ENCODE measurements at regions not wholly inside any gene's neighbourhood (a gene's known extent, or its start where the extent isn't known, plus 50 kb on each side); places are given as distances from the start of the nearest gene placed in this dataset.

DNA sequence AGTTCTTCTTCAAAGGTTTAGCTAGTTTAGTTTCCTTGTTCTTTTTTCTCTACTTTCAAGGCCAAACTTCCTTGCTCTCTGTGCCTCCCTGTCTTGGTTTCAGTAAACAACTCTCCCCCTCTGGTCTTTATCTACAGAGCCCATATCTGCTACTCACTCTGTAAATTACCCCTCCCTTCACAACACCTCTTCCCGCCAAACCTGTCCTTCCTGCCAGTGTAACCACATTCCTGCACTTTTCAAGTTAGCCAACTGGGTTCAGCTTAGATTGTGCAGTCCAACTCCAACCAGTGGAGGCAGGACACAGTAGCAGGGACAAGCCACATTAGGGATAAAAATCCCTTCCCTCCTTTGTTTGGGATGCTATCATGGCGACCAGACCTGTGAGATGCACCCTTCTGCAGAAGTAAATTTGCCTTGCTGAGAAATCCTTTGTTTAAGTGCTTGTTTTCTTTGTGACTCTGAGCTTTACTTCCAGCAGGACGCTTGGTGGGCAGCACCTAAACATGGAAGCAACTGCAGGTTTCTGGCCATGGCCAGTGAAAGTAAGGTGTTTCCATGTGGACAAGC, 706.0 kb downstream of the KCNJ3 start:
- Histone ChIP-seq H3K18ac (ENCODE audit: low read length) (no peak overlapping the region), H3K4me1 (ENCODE audit: control insufficient read depth in 2 of 2, insufficient read depth in 1 of 2, low read depth in 1 of 2, low read length in 2 of 2) (no peaks in the 10 kb centered on the region), H3K4ac (ENCODE audit: low read length) (no peak overlapping the region), H3K27me3 (ENCODE audit: control insufficient read depth in 3 of 3, insufficient read depth in 3 of 3, low read depth in 1 of 3, low read length in 3 of 3) (no peaks in the 10 kb centered on the region), H2BK12ac (ENCODE audit: low read length) (no peak overlapping the region), H4K91ac (ENCODE audit: low read depth, low read length, poor library complexity) (no peak overlapping the region), H3K14ac (ENCODE audit: low read length) (no peak overlapping the region), H3K79me1 (ENCODE audit: low read depth, low read length) (no peaks in the 10 kb centered on the region), H2BK120ac (ENCODE audit: low read depth, low read length) (no peak overlapping the region), H3K23ac (ENCODE audit: low read depth, low read length, poor library complexity) (no peak overlapping the region), H2AK5ac (ENCODE audit: low read depth, low read length) (no peak overlapping the region), H3K4me2 (ENCODE audit: insufficient read depth, low read length, poor library complexity, severe bottlenecking) (no peak overlapping the region), H3K4me3 (ENCODE audit: low read length in 2 of 2) (no peak overlapping the region), H3K27ac (replicated peaks; ENCODE audit: low read length) (no peak overlapping the region), H4K8ac (ENCODE audit: low read depth, low read length) (no peak overlapping the region), H2AFZ (ENCODE audit: low read length) (no peak overlapping the region), H3K9ac (ENCODE audit: low read depth, low read length, poor library complexity) (no peak overlapping the region), H3K9me3 (replicated peaks in 1 of 2; ENCODE audit: control insufficient read depth in 2 of 2, insufficient read depth in 1 of 2, low read depth in 1 of 2, low read length in 2 of 2) (peaks cover 0 to 5% of the 10 kb centered on the region in 2 donors), H2BK15ac (ENCODE audit: low read length) (no peak overlapping the region), H3K36me3 (replicated peaks in 1 of 2; ENCODE audit: control insufficient read depth in 2 of 2, insufficient read depth in 2 of 2, low read length in 2 of 2) (no peaks in the 10 kb centered on the region), H2BK5ac (ENCODE audit: low read length) (no peak overlapping the region)
- no peak for DNase-seq (ENCODE audit: low spot score)
- no CpG with 5 or more reads among the region's 3 CpGs for WGBS, 2 donors (ENCODE audit: extremely low coverage in 2 of 2, insufficient read length in 2 of 2, insufficient replicate concordance in 1 of 2)

DNA sequence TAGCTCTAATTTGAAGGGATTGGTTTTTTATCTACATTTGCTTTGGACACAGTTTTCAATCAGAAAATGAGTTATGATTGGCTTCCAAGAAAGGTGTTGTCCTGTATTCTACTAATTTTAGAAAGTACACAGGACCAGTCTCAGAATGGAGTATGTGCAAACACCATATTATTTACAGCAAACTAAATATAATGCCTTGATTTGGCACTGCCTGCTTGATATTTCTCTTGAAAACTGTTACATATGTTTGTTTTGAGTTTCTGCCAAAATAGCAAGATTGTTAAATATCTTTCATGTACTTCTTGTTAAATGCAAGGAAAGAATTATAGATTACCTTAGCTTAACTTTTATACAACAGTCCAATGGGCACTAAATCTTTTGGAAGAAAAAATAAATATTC, 694.9 kb downstream of the KCNJ3 start:
- DNase-seq (ENCODE audit: low spot score): no peak
- no peak overlapping the region for H2BK12ac ChIP-seq (ENCODE audit: low read length)
- H3K79me1 ChIP-seq (ENCODE audit: low read depth, low read length): no peaks in the 10 kb centered on the region
- no peak overlapping the region for H3K4me2 ChIP-seq (ENCODE audit: insufficient read depth, low read length, poor library complexity, severe bottlenecking)
- H3K18ac ChIP-seq (ENCODE audit: low read length): no peak overlapping the region
- H2BK5ac ChIP-seq (ENCODE audit: low read length): no peak overlapping the region
- H3K27me3 ChIP-seq (ENCODE audit: control insufficient read depth in 3 of 3, insufficient read depth in 3 of 3, low read depth in 1 of 3, low read length in 3 of 3): no peaks in the 10 kb centered on the region
- no peak overlapping the region for H3K4ac ChIP-seq (ENCODE audit: low read length)
- H2BK120ac ChIP-seq (ENCODE audit: low read depth, low read length): no peak overlapping the region
- H3K4me1 ChIP-seq (ENCODE audit: control insufficient read depth in 2 of 2, insufficient read depth in 1 of 2, low read depth in 1 of 2, low read length in 2 of 2): peaks cover 0 to 4% of the 10 kb centered on the region in 2 donors
- H2AK5ac ChIP-seq (ENCODE audit: low read depth, low read length): no peak overlapping the region
- H3K4me3 ChIP-seq (ENCODE audit: low read length in 2 of 2): no peak overlapping the region
- no peak overlapping the region for H3K23ac ChIP-seq (ENCODE audit: low read depth, low read length, poor library complexity)
- no peaks in the 10 kb centered on the region for H3K9me3 ChIP-seq (replicated peaks in 1 of 2; ENCODE audit: control insufficient read depth in 2 of 2, insufficient read depth in 1 of 2, low read depth in 1 of 2, low read length in 2 of 2)
- no peak overlapping the region for H3K14ac ChIP-seq (ENCODE audit: low read length)
- H3K27ac ChIP-seq (replicated peaks; ENCODE audit: low read length): no peak overlapping the region
- H3K9ac ChIP-seq (ENCODE audit: low read depth, low read length, poor library complexity): no peak overlapping the region
- H2AFZ ChIP-seq (ENCODE audit: low read length): no peak overlapping the region
- no peak overlapping the region for H2BK15ac ChIP-seq (ENCODE audit: low read length)
- H4K91ac ChIP-seq (ENCODE audit: low read depth, low read length, poor library complexity): no peak overlapping the region
- no peak overlapping the region for H4K8ac ChIP-seq (ENCODE audit: low read depth, low read length)
- no peaks in the 10 kb centered on the region for H3K36me3 ChIP-seq (replicated peaks in 1 of 2; ENCODE audit: control insufficient read depth in 2 of 2, insufficient read depth in 2 of 2, low read length in 2 of 2)

DNA sequence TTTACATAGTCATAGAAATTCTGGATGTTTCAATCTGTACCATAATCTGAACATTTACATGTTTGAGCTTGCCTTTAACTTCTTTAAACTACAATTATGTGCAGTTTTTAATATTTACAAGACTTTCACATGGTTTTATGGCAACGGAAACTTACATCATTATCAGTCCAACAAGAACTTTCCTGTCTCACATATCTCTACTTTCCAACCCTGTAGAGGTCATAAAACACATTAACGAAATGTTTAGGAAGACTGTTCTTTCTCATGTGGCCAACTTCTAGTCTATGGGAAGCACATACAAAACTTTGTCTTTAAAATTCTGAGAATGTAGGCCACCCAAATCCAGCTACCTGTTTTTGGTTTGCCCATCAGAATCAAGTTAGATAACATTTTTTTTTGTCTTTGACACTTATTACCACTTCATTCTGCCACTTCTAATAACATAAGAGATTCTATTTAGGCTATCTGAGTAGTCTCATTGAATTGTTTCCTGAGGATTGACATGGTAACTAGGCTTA, 693.2 kb downstream of the KCNJ3 start:
- no peaks in the 10 kb centered on the region for H3K9me3 ChIP-seq (replicated peaks in 1 of 2; ENCODE audit: control insufficient read depth in 2 of 2, insufficient read depth in 1 of 2, low read depth in 1 of 2, low read length in 2 of 2)
- H3K14ac ChIP-seq (ENCODE audit: low read length): no peak overlapping the region

DNA sequence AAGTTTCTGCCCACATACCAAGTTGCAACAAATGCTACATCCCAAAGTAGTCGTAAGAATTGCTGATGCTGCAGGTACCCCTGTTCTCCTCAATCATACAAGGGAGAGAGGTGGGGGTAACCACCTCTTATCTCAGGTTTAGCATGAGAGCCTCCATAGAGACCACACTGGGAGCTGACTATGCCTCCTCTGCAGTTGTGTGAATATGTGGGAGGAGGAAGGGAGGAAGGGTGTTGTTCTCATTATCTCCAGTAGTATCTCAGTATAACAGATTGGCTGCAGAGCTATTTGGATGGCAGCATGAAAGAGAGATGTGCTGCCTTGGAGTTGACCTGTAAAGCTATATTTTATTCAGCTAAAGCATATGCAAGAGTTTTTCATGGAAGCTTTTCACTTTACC, 690.7 kb downstream of the KCNJ3 start:
- no peak overlapping the region for H3K4me2 ChIP-seq (ENCODE audit: insufficient read depth, low read length, poor library complexity, severe bottlenecking)
- no peak overlapping the region for H2BK12ac ChIP-seq (ENCODE audit: low read length)
- no peak overlapping the region for H2AK5ac ChIP-seq (ENCODE audit: low read depth, low read length)
- H2BK15ac ChIP-seq (ENCODE audit: low read length): no peak overlapping the region
- H3K4ac ChIP-seq (ENCODE audit: low read length): no peak overlapping the region
- no peaks in the 10 kb centered on the region for H3K36me3 ChIP-seq (replicated peaks in 1 of 2; ENCODE audit: control insufficient read depth in 2 of 2, insufficient read depth in 2 of 2, low read length in 2 of 2)
- H3K23ac ChIP-seq (ENCODE audit: low read depth, low read length, poor library complexity): no peak overlapping the region
- no peak overlapping the region for H3K9ac ChIP-seq (ENCODE audit: low read depth, low read length, poor library complexity)
- H3K27ac ChIP-seq (replicated peaks; ENCODE audit: low read length): no peak overlapping the region
- H3K9me3 ChIP-seq (replicated peaks in 1 of 2; ENCODE audit: control insufficient read depth in 2 of 2, insufficient read depth in 1 of 2, low read depth in 1 of 2, low read length in 2 of 2): no peaks in the 10 kb centered on the region
- no peak for DNase-seq (ENCODE audit: low spot score)
- WGBS, 2 donors (ENCODE audit: extremely low coverage in 2 of 2, insufficient read length in 2 of 2, insufficient replicate concordance in 1 of 2): no CpG with 5 or more reads among the region's 1 CpG
- no peak overlapping the region for H4K8ac ChIP-seq (ENCODE audit: low read depth, low read length)
- no peak overlapping the region for H3K14ac ChIP-seq (ENCODE audit: low read length)
- no peak overlapping the region for H2AFZ ChIP-seq (ENCODE audit: low read length)
- no peak overlapping the region for H4K91ac ChIP-seq (ENCODE audit: low read depth, low read length, poor library complexity)
- H3K4me3 ChIP-seq (ENCODE audit: low read length in 2 of 2): no peak overlapping the region
- H3K4me1 ChIP-seq (ENCODE audit: control insufficient read depth in 2 of 2, insufficient read depth in 1 of 2, low read depth in 1 of 2, low read length in 2 of 2): peaks cover 0 to 4% of the 10 kb centered on the region in 2 donors
- no peak overlapping the region for H2BK5ac ChIP-seq (ENCODE audit: low read length)
- H3K79me1 ChIP-seq (ENCODE audit: low read depth, low read length): no peaks in the 10 kb centered on the region
- no peak overlapping the region for H2BK120ac ChIP-seq (ENCODE audit: low read depth, low read length)
- no peaks in the 10 kb centered on the region for H3K27me3 ChIP-seq (ENCODE audit: control insufficient read depth in 3 of 3, insufficient read depth in 3 of 3, low read depth in 1 of 3, low read length in 3 of 3)
- H3K18ac ChIP-seq (ENCODE audit: low read length): peak overlapping the region; percentile 13

More for the DNA sequence above, 693.2 kb downstream of the KCNJ3 start:
- Histone ChIP-seq H3K27me3 (ENCODE audit: control insufficient read depth in 3 of 3, insufficient read depth in 3 of 3, low read depth in 1 of 3, low read length in 3 of 3) (no peaks in the 10 kb centered on the region), H3K4ac (ENCODE audit: low read length) (no peak overlapping the region), H2BK120ac (ENCODE audit: low read depth, low read length) (no peak overlapping the region), H3K4me3 (ENCODE audit: low read length in 2 of 2) (no peak overlapping the region), H4K91ac (ENCODE audit: low read depth, low read length, poor library complexity) (no peak overlapping the region), H2AFZ (ENCODE audit: low read length) (no peak overlapping the region), H2AK5ac (ENCODE audit: low read depth, low read length) (no peak overlapping the region), H3K23ac (ENCODE audit: low read depth, low read length, poor library complexity) (no peak overlapping the region), H3K79me1 (ENCODE audit: low read depth, low read length) (no peaks in the 10 kb centered on the region), H3K4me1 (ENCODE audit: control insufficient read depth in 2 of 2, insufficient read depth in 1 of 2, low read depth in 1 of 2, low read length in 2 of 2) (peaks cover 0 to 4% of the 10 kb centered on the region in 2 donors), H3K27ac (replicated peaks; ENCODE audit: low read length) (no peak overlapping the region), H3K36me3 (replicated peaks in 1 of 2; ENCODE audit: control insufficient read depth in 2 of 2, insufficient read depth in 2 of 2, low read length in 2 of 2) (no peaks in the 10 kb centered on the region), H3K4me2 (ENCODE audit: insufficient read depth, low read length, poor library complexity, severe bottlenecking) (no peak overlapping the region), H2BK5ac (ENCODE audit: low read length) (no peak overlapping the region), H2BK15ac (ENCODE audit: low read length) (no peak overlapping the region), H4K8ac (ENCODE audit: low read depth, low read length) (no peak overlapping the region), H3K9ac (ENCODE audit: low read depth, low read length, poor library complexity) (no peak overlapping the region), H3K18ac (ENCODE audit: low read length) (no peak overlapping the region), H2BK12ac (ENCODE audit: low read length) (no peak overlapping the region)
- no peak for DNase-seq (ENCODE audit: low spot score)
- no CpG with 5 or more reads among the region's 2 CpGs for WGBS, 2 donors (ENCODE audit: extremely low coverage in 2 of 2, insufficient read length in 2 of 2, insufficient replicate concordance in 1 of 2)

Measured in neuronal stem cell (in vitro differentiated cells).